ENCODE measurements at regions not wholly inside any gene's neighbourhood (a gene's known extent, or its start where the extent isn't known, plus 50 kb on each side); places are given as distances from the start of the nearest gene placed in this dataset.
A peak's percentile ranks its signal among the peaks of the same experiment; 100 is the strongest.

GRCh38 chr2:43127208-43127940 is 99.0 kb downstream of the ZFP36L2 start:
- 61% methylated on average over 24 of the region's 24 CpGs for WGBS
- Histone ChIP-seq H3K4me3 (ENCODE audit: low read depth in 1 of 3, low read length in 3 of 3) (no peak overlapping the region), H3K9me3 (ENCODE audit: control insufficient read depth in 4 of 4, low read length in 3 of 4) (no peaks in the 10 kb centered on the region), H3K36me3 (ENCODE audit: control insufficient read depth in 4 of 4, insufficient read depth in 3 of 4, low read depth in 1 of 4, low read length in 3 of 4) (no peaks in the 10 kb centered on the region), H3K4me1 (ENCODE audit: control insufficient read depth in 4 of 4, insufficient read depth in 4 of 4, low read length in 3 of 4) (peaks cover 0 to 19% (median 5%) of the 10 kb centered on the region in 4 donors), H3K9ac (ENCODE audit: low read depth in 1 of 2, low read length in 2 of 2) (no peak overlapping the region), H3K27ac (ENCODE audit: low read depth in 1 of 2, low read length in 2 of 2) (no peak overlapping the region), H3K27me3 (ENCODE audit: control insufficient read depth in 4 of 4, insufficient read depth in 4 of 4, low read length in 3 of 4) (no peaks in the 10 kb centered on the region)
- TF ChIP-seq NR2F2 (IDR thresholded peaks at IDR 0.05), result no peak
- peak; percentile 54 for TF ChIP-seq CTCF (IDR thresholded peaks at IDR 0.05; ENCODE audit: low read depth, low read length, missing input control)
- TF ChIP-seq TAF1 (conservative IDR thresholded peaks at IDR 0.05), result no peak
- TF ChIP-seq FOXA1 (IDR thresholded peaks at IDR 0.05), result no peak
- TF ChIP-seq HNF4A (conservative IDR thresholded peaks at IDR 0.05), result peak; percentile 56 to 61
- TF ChIP-seq YY1 (IDR thresholded peaks at IDR 0.05), result no peak
- TF ChIP-seq HNF4G (IDR thresholded peaks at IDR 0.05), result no peak
- no peak for TF ChIP-seq GABPA (IDR thresholded peaks at IDR 0.05 in 1 of 2, conservative IDR thresholded peaks at IDR 0.05 in 1 of 2)
- TF ChIP-seq EGR1 (IDR thresholded peaks at IDR 0.05; ENCODE audit: low read depth in 2 of 2), result no peak
- no peak for TF ChIP-seq FOXA2 (IDR thresholded peaks at IDR 0.05)
- peak; percentile 12 for TF ChIP-seq SP1 (IDR thresholded peaks at IDR 0.05)
- no peak for TF ChIP-seq JUND (IDR thresholded peaks at IDR 0.05)
- TF ChIP-seq ZBTB33 (IDR thresholded peaks at IDR 0.05), result no peak
- peak; percentile 75 to 86 for TF ChIP-seq RAD21 (IDR thresholded peaks at IDR 0.05)
- peak in 1 of 2 donors; percentile 18 for TF ChIP-seq RXRA (IDR thresholded peaks at IDR 0.05)
- no peak for TF ChIP-seq ATF3 (IDR thresholded peaks at IDR 0.05)
- TF ChIP-seq REST (IDR thresholded peaks at IDR 0.05), result no peak
- TF ChIP-seq MAX (IDR thresholded peaks at IDR 0.05), result no peak
- peak; percentile 89 for DNase-seq (ENCODE audit: low spot score)

Data from liver (tissue), 8 donors.